ENCODE measurements at regions not wholly inside any gene's neighbourhood (a gene's known extent, or its start where the extent isn't known, plus 50 kb on each side); places are given as distances from the start of the nearest gene placed in this dataset.

DNA sequence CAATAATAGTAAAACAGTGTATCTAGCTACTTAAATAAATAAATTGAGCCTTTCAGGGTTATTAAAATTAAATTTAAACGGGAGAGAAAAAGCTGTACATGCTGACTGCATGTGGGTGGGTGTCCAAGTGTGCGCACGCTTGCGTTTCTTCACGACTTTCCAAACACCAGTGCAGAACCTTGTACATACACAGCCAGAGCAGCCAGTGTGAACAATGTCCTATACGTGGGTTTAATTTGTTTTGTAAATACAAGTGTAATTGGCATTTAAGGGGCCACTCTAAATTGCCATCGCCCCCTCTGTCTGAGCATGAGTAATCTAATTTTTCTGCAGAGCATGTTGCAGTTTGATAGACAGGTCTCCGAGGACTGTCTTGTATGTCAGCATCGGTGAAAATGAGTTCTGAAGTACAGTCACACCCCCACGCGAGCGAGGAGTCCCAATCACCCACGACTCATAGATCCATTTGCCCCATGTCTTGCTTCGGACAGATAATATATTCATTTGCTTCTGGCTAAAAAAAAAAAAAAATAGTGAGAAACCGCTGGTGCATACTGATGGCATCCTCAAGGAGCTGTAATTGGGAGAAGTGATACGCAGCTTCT lies 121.8 kb upstream of the ARRDC4 start:
- 39 to 49% methylated on average over 16 of the region's 16 CpGs for WGBS, 2 experiments (ENCODE audit: low coverage in 1 of 2, low lambda C conversion rate in 2 of 2, missing lambda C conversion rate in 2 of 2)
- no peaks in the 10 kb centered on the region for H3K36me3 ChIP-seq (ENCODE audit: low read depth)
- H3K4me1 ChIP-seq (ENCODE audit: insufficient read depth) = no peaks in the 10 kb centered on the region
- H4K20me1 ChIP-seq (ENCODE audit: insufficient read depth) = no peaks in the 10 kb centered on the region
- TF ChIP-seq EZH2phosphoT487 (IDR thresholded peaks at IDR 0.05; ENCODE audit: insufficient read depth, low read depth) = no peak
- no peak for TF ChIP-seq EZH2 (IDR thresholded peaks at IDR 0.05; ENCODE audit: insufficient read depth, poor library complexity, severe bottlenecking)
- no peaks in the 10 kb centered on the region for H3K27me3 ChIP-seq (replicated peaks; ENCODE audit: insufficient read depth)
- H3K4me3 ChIP-seq = no peak overlapping the region
- no peak overlapping the region for H3K27ac ChIP-seq
- H3K9me2 ChIP-seq (ENCODE audit: insufficient read depth) = no peaks in the 10 kb centered on the region
- no peaks in the 10 kb centered on the region for H3K79me2 ChIP-seq (ENCODE audit: insufficient read depth)
- H3K4me2 ChIP-seq (ENCODE audit: unreplicated experiment) = no peak overlapping the region
- H3F3A ChIP-seq (ENCODE audit: insufficient read depth) = no peaks in the 10 kb centered on the region
- no peak overlapping the region for H3K9ac ChIP-seq
- DNase-seq = no peak
- no peaks in the 10 kb centered on the region for H3K9me3 ChIP-seq (ENCODE audit: low read depth)
- in situ Hi-C loops (cut with MboI) = no loop called here
- H2AFZ ChIP-seq = no peak overlapping the region

DNA sequence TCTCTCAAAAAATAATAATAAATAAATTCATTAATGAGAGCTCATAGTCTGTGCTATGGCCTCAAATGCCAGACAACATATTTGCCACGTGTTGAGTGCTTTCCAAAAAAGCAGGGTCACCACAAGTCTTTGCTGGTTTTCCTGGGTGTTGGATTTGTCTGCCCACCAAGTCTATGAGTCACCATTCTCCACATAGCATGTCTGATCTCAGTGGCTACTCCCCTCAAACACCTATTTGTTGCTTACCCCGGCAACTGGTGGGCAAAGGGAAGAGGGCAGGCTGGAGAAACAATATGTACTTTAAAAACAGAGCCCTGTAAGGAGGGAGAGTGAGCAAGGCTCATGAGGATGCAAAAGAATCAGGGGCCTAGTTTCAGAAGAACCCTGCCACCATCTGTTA lies 120.0 kb upstream of the ARRDC4 start:
- TF ChIP-seq EZH2 (IDR thresholded peaks at IDR 0.05; ENCODE audit: insufficient read depth, poor library complexity, severe bottlenecking) (no peak), EZH2phosphoT487 (IDR thresholded peaks at IDR 0.05; ENCODE audit: insufficient read depth, low read depth) (no peak)
- Histone ChIP-seq H3K27me3 (replicated peaks; ENCODE audit: insufficient read depth) (no peaks in the 10 kb centered on the region), H3K27ac (no peak overlapping the region), H4K20me1 (ENCODE audit: insufficient read depth) (no peaks in the 10 kb centered on the region), H3K4me2 (ENCODE audit: unreplicated experiment) (no peak overlapping the region), H3F3A (ENCODE audit: insufficient read depth) (no peaks in the 10 kb centered on the region), H3K9me3 (ENCODE audit: low read depth) (no peaks in the 10 kb centered on the region), H3K36me3 (ENCODE audit: low read depth) (no peaks in the 10 kb centered on the region), H3K4me1 (ENCODE audit: insufficient read depth) (no peaks in the 10 kb centered on the region), H3K9ac (no peak overlapping the region), H3K79me2 (ENCODE audit: insufficient read depth) (no peaks in the 10 kb centered on the region), H3K9me2 (ENCODE audit: insufficient read depth) (no peaks in the 10 kb centered on the region), H3K4me3 (no peak overlapping the region), H2AFZ (no peak overlapping the region)
- 2 to 7% methylated on average over 2 of the region's 2 CpGs for WGBS, 2 experiments (ENCODE audit: low coverage in 1 of 2, low lambda C conversion rate in 2 of 2, missing lambda C conversion rate in 2 of 2)
- in situ Hi-C loops (cut with MboI) = no loop called here
- no peak for DNase-seq

DNA sequence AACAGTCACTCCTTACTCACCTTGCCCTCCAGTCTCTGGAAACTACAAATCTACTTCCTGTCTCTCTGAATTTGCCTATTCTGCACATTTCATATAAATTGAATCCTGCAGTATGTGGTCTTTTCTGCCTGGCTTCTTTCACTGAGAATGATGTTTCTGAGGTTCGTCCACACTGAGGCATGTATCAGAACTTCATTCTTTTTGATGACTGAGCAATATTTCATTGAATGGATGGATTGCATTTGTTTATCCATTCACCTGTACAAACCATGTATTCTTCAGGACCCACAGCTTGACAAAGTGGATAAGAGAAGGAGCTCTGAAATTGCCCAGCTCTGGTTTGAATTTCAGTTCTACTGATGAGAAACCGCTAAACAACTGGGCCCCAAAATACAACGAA lies 118.9 kb upstream of the ARRDC4 start:
- Histone ChIP-seq H3K9me2 (ENCODE audit: insufficient read depth) (no peaks in the 10 kb centered on the region), H4K20me1 (ENCODE audit: insufficient read depth) (no peaks in the 10 kb centered on the region), H3K4me1 (ENCODE audit: insufficient read depth) (no peaks in the 10 kb centered on the region), H3F3A (ENCODE audit: insufficient read depth) (no peaks in the 10 kb centered on the region), H3K4me2 (ENCODE audit: unreplicated experiment) (no peak overlapping the region), H3K36me3 (ENCODE audit: low read depth) (no peaks in the 10 kb centered on the region), H3K27ac (no peak overlapping the region), H2AFZ (no peak overlapping the region), H3K27me3 (replicated peaks; ENCODE audit: insufficient read depth) (no peaks in the 10 kb centered on the region), H3K9ac (no peak overlapping the region), H3K4me3 (no peak overlapping the region), H3K9me3 (ENCODE audit: low read depth) (no peaks in the 10 kb centered on the region), H3K79me2 (ENCODE audit: insufficient read depth) (no peaks in the 10 kb centered on the region)
- no peak for TF ChIP-seq EZH2 (IDR thresholded peaks at IDR 0.05; ENCODE audit: insufficient read depth, poor library complexity, severe bottlenecking)
- TF ChIP-seq EZH2phosphoT487 (IDR thresholded peaks at IDR 0.05; ENCODE audit: insufficient read depth, low read depth) = no peak
- WGBS, 2 experiments (ENCODE audit: low coverage in 1 of 2, low lambda C conversion rate in 2 of 2, missing lambda C conversion rate in 2 of 2) = 14 to 20% methylated on average over 3 of the region's 3 CpGs
- no peak for DNase-seq
- in situ Hi-C loops (cut with MboI) = no loop called here

DNA sequence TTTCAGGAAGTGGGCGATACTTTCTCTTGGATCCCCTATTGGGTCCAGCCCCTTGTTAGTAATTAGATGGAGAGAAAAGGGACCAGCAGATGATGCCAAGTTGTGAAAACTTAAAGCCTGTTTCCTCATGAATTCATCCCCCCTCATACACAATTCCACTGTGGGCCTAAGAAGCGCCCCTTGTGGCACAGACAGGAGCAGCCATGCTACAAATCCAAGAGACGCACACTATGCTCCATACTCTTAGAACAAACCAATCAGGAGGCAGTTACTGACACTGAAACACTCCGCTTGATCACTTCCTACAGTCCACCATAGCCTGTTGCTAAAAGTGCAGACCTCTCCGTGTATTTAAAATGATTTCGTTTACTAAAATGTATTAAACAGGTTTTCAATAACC lies 111.3 kb upstream of the ARRDC4 start:
- no peaks in the 10 kb centered on the region for H3K36me3 ChIP-seq (ENCODE audit: low read depth)
- DNase-seq = no peak
- H4K20me1 ChIP-seq (ENCODE audit: insufficient read depth) = no peaks in the 10 kb centered on the region
- no peaks in the 10 kb centered on the region for H3K4me1 ChIP-seq (ENCODE audit: insufficient read depth)
- H3K4me3 ChIP-seq = no peak overlapping the region
- H3K9me2 ChIP-seq (ENCODE audit: insufficient read depth) = no peaks in the 10 kb centered on the region
- no peaks in the 10 kb centered on the region for H3K9me3 ChIP-seq (ENCODE audit: low read depth)
- H3K79me2 ChIP-seq (ENCODE audit: insufficient read depth) = no peaks in the 10 kb centered on the region
- no peaks in the 10 kb centered on the region for H3K27me3 ChIP-seq (replicated peaks; ENCODE audit: insufficient read depth)
- no peak overlapping the region for H3K27ac ChIP-seq
- H3F3A ChIP-seq (ENCODE audit: insufficient read depth) = no peaks in the 10 kb centered on the region
- H3K9ac ChIP-seq = no peak overlapping the region
- in situ Hi-C loops (cut with MboI) = no loop called here
- 29 to 34% methylated on average over 6 of the region's 6 CpGs for WGBS, 2 experiments (ENCODE audit: low coverage in 1 of 2, low lambda C conversion rate in 2 of 2, missing lambda C conversion rate in 2 of 2)
- TF ChIP-seq EZH2phosphoT487 (IDR thresholded peaks at IDR 0.05; ENCODE audit: insufficient read depth, low read depth) (no peak), EZH2 (IDR thresholded peaks at IDR 0.05; ENCODE audit: insufficient read depth, poor library complexity, severe bottlenecking) (no peak)
- H3K4me2 ChIP-seq (ENCODE audit: unreplicated experiment) = no peak overlapping the region
- no peak overlapping the region for H2AFZ ChIP-seq

DNA sequence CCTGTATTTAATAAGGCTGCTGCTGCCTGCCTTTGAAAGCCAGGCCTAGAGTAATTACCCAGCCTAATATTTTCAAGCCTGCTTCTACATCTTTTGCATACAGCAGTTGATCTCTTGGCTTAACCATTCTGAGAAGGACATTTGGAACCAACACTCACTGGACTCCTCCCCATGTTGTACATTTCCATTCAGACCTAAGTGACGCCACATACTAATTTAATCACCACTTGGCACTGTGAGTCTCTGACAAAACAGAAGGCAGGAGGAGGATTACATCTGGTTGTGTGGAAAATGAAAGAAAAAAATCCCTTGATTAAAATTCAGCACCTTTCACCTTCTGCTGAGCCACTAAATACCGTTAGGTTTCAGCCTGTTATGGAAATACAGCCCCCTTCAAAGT lies 102.2 kb upstream of the ARRDC4 start:
- whole genome bisulfite sequencing, 2 experiments (ENCODE audit: low coverage in 1 of 2, low lambda C conversion rate in 2 of 2, missing lambda C conversion rate in 2 of 2) = 13 to 15% methylated on average over 2 of the region's 2 CpGs
- Histone ChIP-seq H3K4me3 (no peak overlapping the region), H3K9ac (no peak overlapping the region), H3K27me3 (replicated peaks; ENCODE audit: insufficient read depth) (no peaks in the 10 kb centered on the region), H3F3A (ENCODE audit: insufficient read depth) (no peaks in the 10 kb centered on the region), H3K79me2 (ENCODE audit: insufficient read depth) (no peaks in the 10 kb centered on the region), H3K4me1 (ENCODE audit: insufficient read depth) (no peaks in the 10 kb centered on the region), H3K36me3 (ENCODE audit: low read depth) (no peaks in the 10 kb centered on the region), H3K9me2 (ENCODE audit: insufficient read depth) (no peaks in the 10 kb centered on the region), H3K9me3 (ENCODE audit: low read depth) (no peaks in the 10 kb centered on the region), H4K20me1 (ENCODE audit: insufficient read depth) (no peaks in the 10 kb centered on the region), H3K4me2 (ENCODE audit: unreplicated experiment) (no peak overlapping the region), H2AFZ (no peak overlapping the region), H3K27ac (no peak overlapping the region)
- DNase-seq = no peak
- in situ Hi-C loops (cut with MboI) = no loop called here
- TF ChIP-seq EZH2 (IDR thresholded peaks at IDR 0.05; ENCODE audit: insufficient read depth, poor library complexity, severe bottlenecking) (no peak), EZH2phosphoT487 (IDR thresholded peaks at IDR 0.05; ENCODE audit: insufficient read depth, low read depth) (no peak)

Data from GM23248 (cell line).